ENCODE measurements at regions not wholly inside any gene's neighbourhood (a gene's known extent, or its start where the extent isn't known, plus 50 kb on each side); places are given as distances from the start of the nearest gene placed in this dataset.

DNA sequence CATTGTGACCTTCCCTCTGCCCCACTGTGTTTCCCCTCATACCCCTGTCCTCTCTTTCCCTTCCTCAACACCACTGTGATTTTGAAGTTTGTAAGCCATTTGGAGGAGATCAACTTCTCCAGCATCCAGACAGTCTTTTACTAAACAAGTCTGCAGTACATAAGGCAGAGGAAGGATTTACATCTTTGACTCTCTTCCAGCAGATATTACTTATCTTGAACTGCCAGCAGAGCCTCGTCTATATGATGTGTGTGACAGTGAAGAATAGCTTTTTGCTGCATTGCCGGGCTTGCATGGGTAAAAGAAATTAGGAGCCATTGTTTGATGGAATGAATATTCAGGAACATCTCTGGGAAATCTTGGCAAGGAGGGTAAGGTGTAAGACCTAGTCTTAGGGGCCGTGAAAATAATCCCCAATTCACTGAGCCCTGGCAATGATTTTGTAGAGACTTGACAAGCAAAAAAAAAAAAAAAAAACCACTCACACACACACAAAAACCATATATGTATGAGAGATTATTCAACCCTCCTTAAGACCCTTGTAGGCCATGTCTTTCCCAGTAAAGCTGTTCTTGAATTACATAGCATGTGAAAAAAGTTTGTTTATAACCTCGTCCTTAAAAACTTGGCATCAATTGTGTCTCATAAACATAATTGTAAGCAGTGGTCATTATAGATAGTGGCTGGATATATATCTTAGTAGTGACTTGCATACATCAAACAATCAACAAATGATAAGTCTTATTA lies 903.9 kb downstream of the CDH11 start:
- TF ChIP-seq CTCF (IDR thresholded peaks at IDR 0.05; ENCODE audit: poor library complexity, severe bottlenecking) (no peak), REST (IDR thresholded peaks at IDR 0.05; ENCODE audit: borderline replicate concordance) (no peak), EZH2 (IDR thresholded peaks at IDR 0.05; ENCODE audit: borderline replicate concordance, insufficient read depth, low read length, poor library complexity, severe bottlenecking) (no peak), EP300 (conservative IDR thresholded peaks at IDR 0.05; ENCODE audit: poor library complexity, severe bottlenecking) (no peak), SMC3 (conservative IDR thresholded peaks at IDR 0.05; ENCODE audit: poor library complexity) (no peak), POLR2AphosphoS5 (IDR thresholded peaks at IDR 0.05) (no peak)
